ENCODE measurements at regions not wholly inside any gene's neighbourhood (a gene's known extent, or its start where the extent isn't known, plus 50 kb on each side); places are given as distances from the start of the nearest gene placed in this dataset.

GRCh38 chr6:42507195-42507594 is 55.5 kb upstream of the TRERF1 start:
- no peak for DNase-seq (ENCODE audit: low spot score)
- ChIA-PET POLR2A (ENCODE audit: low non-redundant PET) (no interaction called here), CTCF (no interaction called here)
- TF ChIP-seq CTCF (conservative IDR thresholded peaks at IDR 0.05; ENCODE audit: low read depth): no peak
- no peak overlapping the region for H3K27ac ChIP-seq

- ChIA-PET POLR2A (ENCODE audit: low non-redundant PET) (no interaction called here), CTCF (interaction anchor here (0.5 kb wide), 1 partner anchor 50 kb away, joined by 3 read pairs; no protein-coding TSS in a partner anchor)
- no peak for TF ChIP-seq CTCF (conservative IDR thresholded peaks at IDR 0.05; ENCODE audit: low read depth)
- no peak for DNase-seq (ENCODE audit: low spot score)
- H3K27ac ChIP-seq: peak overlapping the region; percentile 64
Observed at GRCh38 chr6:42506070-42506469, 54.3 kb upstream of the TRERF1 start.

- ChIA-PET POLR2A (ENCODE audit: low non-redundant PET) (interaction anchor here (0.5 kb wide), 1 partner anchor 38 kb away, joined by 14 read pairs; no protein-coding TSS in a partner anchor), CTCF (interaction anchor here (1.0 kb wide), 1 partner anchor 244 kb away, joined by 3 read pairs; no protein-coding TSS in a partner anchor)
- DNase-seq (ENCODE audit: low spot score): peak; percentile 49
- TF ChIP-seq CTCF (conservative IDR thresholded peaks at IDR 0.05; ENCODE audit: low read depth): no peak
- peak overlapping the region; percentile 64 for H3K27ac ChIP-seq
Observed at GRCh38 chr6:42505385-42505718, 53.6 kb upstream of the TRERF1 start.

- ChIA-PET POLR2A (ENCODE audit: low non-redundant PET) (no interaction called here), CTCF (no interaction called here)
- no peak for DNase-seq (ENCODE audit: low spot score)
- no peak overlapping the region for H3K27ac ChIP-seq
- TF ChIP-seq CTCF (conservative IDR thresholded peaks at IDR 0.05; ENCODE audit: low read depth): no peak
Observed at GRCh38 chr6:42503894-42504293, 52.2 kb upstream of the TRERF1 start.

- CTCF ChIA-PET: no interaction called here
- POLR2A ChIA-PET (ENCODE audit: low non-redundant PET): no interaction called here
- no peak for TF ChIP-seq CTCF (conservative IDR thresholded peaks at IDR 0.05; ENCODE audit: low read depth)
- DNase-seq (ENCODE audit: low spot score): no peak
- H3K27ac ChIP-seq: no peak overlapping the region
Observed at GRCh38 chr6:42502990-42503389, 51.3 kb upstream of the TRERF1 start.

- CTCF ChIA-PET: no interaction called here
- H3K27ac ChIP-seq: no peak overlapping the region
Observed at GRCh38 chr6:42502127-42502526, 50.4 kb upstream of the TRERF1 start.

More at GRCh38 chr6:42502127-42502526, 50.4 kb upstream of the TRERF1 start:
- POLR2A ChIA-PET (ENCODE audit: low non-redundant PET): no interaction called here
- DNase-seq (ENCODE audit: low spot score): no peak
- no peak for TF ChIP-seq CTCF (conservative IDR thresholded peaks at IDR 0.05; ENCODE audit: low read depth)

Measured in RWPE1 (cell line).